Endodermal cell (in vitro differentiated cells): ENCODE measurements at regions not wholly inside any gene's neighbourhood (a gene's known extent, or its start where the extent isn't known, plus 50 kb on each side); places are given as distances from the start of the nearest gene placed in this dataset.

Experiments used
- DNase-seq: peaks from one replicate; pipeline ENCODE4 v3.0.0-alpha.2; 2017
- H3K27ac ChIP-seq: 2 replicates; pipeline ENCODE4 v1.5.1; 2013; ENCODE audit warnings: mild to moderate bottlenecking, low read depth, low read length, moderate library complexity
- H3K27me3 ChIP-seq: 2 replicates; pipeline ENCODE4 v1.6.1; 2013; ENCODE audit warnings: mild to moderate bottlenecking, low read length, moderate library complexity; ENCODE audit not compliant: insufficient read depth, control insufficient read depth, poor library complexity, severe bottlenecking
- H3K36me3 ChIP-seq: 2 replicates; pipeline ENCODE4 v1.7.0; 2013; ENCODE audit warnings: mild to moderate bottlenecking, low read length, moderate library complexity; ENCODE audit not compliant: control insufficient read depth, insufficient read depth
- H3K4me1 ChIP-seq: one replicate; pipeline ENCODE4 v1.7.0; 2013; ENCODE audit warnings: low read length; ENCODE audit not compliant: control insufficient read depth, insufficient read depth
- H3K4me3 ChIP-seq: 2 replicates; pipeline ENCODE4 v1.5.1; 2013; ENCODE audit warnings: mild to moderate bottlenecking, low read length, moderate library complexity
- H3K9ac ChIP-seq: 2 replicates; pipeline ENCODE4 v1.6.1; 2013; ENCODE audit warnings: mild to moderate bottlenecking, low read length, moderate library complexity; ENCODE audit not compliant: poor library complexity, severe bottlenecking; ENCODE audit errors: extremely low read depth
- H3K9me3 ChIP-seq: 2 replicates; pipeline ENCODE4 v1.6.1; 2013; ENCODE audit warnings: mild to moderate bottlenecking, low read length, moderate library complexity; ENCODE audit not compliant: control insufficient read depth
- H3K27ac Mint-ChIP-seq: 2 replicates; pipeline ENCODE4 v1.8.0; 2020; ENCODE audit warnings: mixed read lengths
- H3K27me3 Mint-ChIP-seq: 2 replicates; pipeline ENCODE4 v1.8.0; 2021; ENCODE audit warnings: mild to moderate bottlenecking, mixed read lengths; ENCODE audit not compliant: insufficient read depth
- H3K36me3 Mint-ChIP-seq: 2 replicates; pipeline ENCODE4 v1.8.0; 2020; ENCODE audit warnings: low read depth, mixed read lengths
- H3K4me1 Mint-ChIP-seq: 2 replicates; pipeline ENCODE4 v1.8.0; 2020; ENCODE audit warnings: mixed read lengths
- H3K4me3 Mint-ChIP-seq: 2 replicates; pipeline ENCODE4 v1.8.0; 2020; ENCODE audit warnings: mild to moderate bottlenecking, moderate library complexity, mixed read lengths
- H3K9me3 Mint-ChIP-seq: 2 replicates; pipeline ENCODE4 v1.8.0; 2020; ENCODE audit warnings: mild to moderate bottlenecking, mixed read lengths
- CTCF ChIP-seq: fragments of 200-600 bp; sonication (generic); conservative IDR thresholded peaks from 2 replicates; pipeline ENCODE4 v1.5.0; 2021; ENCODE audit warnings: antibody characterized with exemption, mild to moderate bottlenecking
- WGBS, 2 experiments: methylation state at CpG; one replicate each; pipeline versions ENCODE4 v1.1.5 to v1.1.7; 2013; ENCODE audit warnings: missing lambda C conversion rate in 2 of 2, mixed read lengths in 1 of 2; ENCODE audit not compliant: insufficient coverage in 1 of 2, insufficient read length in 1 of 2; 5-methylcytosine and 5-hydroxymethylcytosine counted together

GRCh38 chr6:117118490-117118889 is 146.9 kb upstream of the VGLL2 start:
- TF ChIP-seq CTCF, result no peak
- no peaks in the 10 kb centered on the region for H3K4me1 ChIP-seq
- no peak overlapping the region for H3K27ac Mint-ChIP-seq
- H3K36me3 ChIP-seq, result no peaks in the 10 kb centered on the region
- H3K4me3 ChIP-seq, result no peak overlapping the region
- no peak for DNase-seq
- no peaks in the 10 kb centered on the region for H3K27me3 ChIP-seq
- H3K27me3 Mint-ChIP-seq, result peaks cover 2% of the 10 kb centered on the region
- no peak overlapping the region for H3K9ac ChIP-seq
- H3K9me3 ChIP-seq, result no peaks in the 10 kb centered on the region
- no peaks in the 10 kb centered on the region for H3K36me3 Mint-ChIP-seq
- H3K4me3 Mint-ChIP-seq, result no peak overlapping the region
- H3K27ac ChIP-seq, result no peak overlapping the region
- peaks cover 2% of the 10 kb centered on the region for H3K4me1 Mint-ChIP-seq
- no peaks in the 10 kb centered on the region for H3K9me3 Mint-ChIP-seq

- no peaks in the 10 kb centered on the region for H3K36me3 Mint-ChIP-seq
- H3K9ac ChIP-seq, result no peak overlapping the region
- H3K4me3 ChIP-seq, result no peak overlapping the region
- H3K4me1 ChIP-seq, result no peaks in the 10 kb centered on the region
- no peaks in the 10 kb centered on the region for H3K9me3 ChIP-seq
- 70 to 92% methylated on average over 1 of the region's 1 CpG for WGBS, 2 experiments
- TF ChIP-seq CTCF, result no peak
- H3K27ac ChIP-seq, result peak overlapping the region; percentile 8
- no peak overlapping the region for H3K27ac Mint-ChIP-seq
- H3K4me3 Mint-ChIP-seq, result no peak overlapping the region
- no peak for DNase-seq
- no peaks in the 10 kb centered on the region for H3K27me3 Mint-ChIP-seq
- H3K9me3 Mint-ChIP-seq, result no peaks in the 10 kb centered on the region
- no peaks in the 10 kb centered on the region for H3K36me3 ChIP-seq
- H3K27me3 ChIP-seq, result no peaks in the 10 kb centered on the region
- peaks cover 5% of the 10 kb centered on the region for H3K4me1 Mint-ChIP-seq
Observed at GRCh38 chr6:117126213-117126612, 139.1 kb upstream of the VGLL2 start.

- H3K4me1 ChIP-seq, result no peaks in the 10 kb centered on the region
- H3K27ac Mint-ChIP-seq, result no peak overlapping the region
- no peaks in the 10 kb centered on the region for H3K27me3 ChIP-seq
- H3K36me3 Mint-ChIP-seq, result no peaks in the 10 kb centered on the region
- H3K4me3 ChIP-seq, result no peak overlapping the region
- H3K9me3 ChIP-seq, result no peaks in the 10 kb centered on the region
- WGBS, 2 experiments, result no CpG with 5 or more reads among the region's 1 CpG
- no peak for TF ChIP-seq CTCF
- H3K4me3 Mint-ChIP-seq, result no peak overlapping the region
- H3K27ac ChIP-seq, result no peak overlapping the region
- DNase-seq, result no peak
- no peak overlapping the region for H3K9ac ChIP-seq
- no peaks in the 10 kb centered on the region for H3K27me3 Mint-ChIP-seq
- H3K4me1 Mint-ChIP-seq, result peaks cover 7% of the 10 kb centered on the region
- no peaks in the 10 kb centered on the region for H3K9me3 Mint-ChIP-seq
- H3K36me3 ChIP-seq, result no peaks in the 10 kb centered on the region
Observed at GRCh38 chr6:117128052-117128451, 137.3 kb upstream of the VGLL2 start.
